HEK293 (cell line): ENCODE measurements at regions not wholly inside any gene's neighbourhood (a gene's known extent, or its start where the extent isn't known, plus 50 kb on each side); places are given as distances from the start of the nearest gene placed in this dataset.

Source experiments
- ZNF670 ChIP-seq: fragments of 450-650 bp; formaldehyde crosslinking; IDR thresholded peaks from 2 replicates; pipeline ENCODE4 v1.5.1; 2016; ENCODE audit warnings: missing biosample characterization, missing genetic modification characterization, low read depth
- TF ChIP-seq, protein P1 (sequence below): fragments of 450-650 bp; formaldehyde crosslinking; IDR thresholded peaks from 2 replicates; pipeline ENCODE4 v1.5.1; 2016; ENCODE audit warnings: missing biosample characterization, missing genetic modification characterization
- TF ChIP-seq, protein P2 (sequence below): fragments of 450-650 bp; formaldehyde crosslinking; IDR thresholded peaks from 2 replicates; pipeline ENCODE4 v1.5.1; 2016; ENCODE audit warnings: missing biosample characterization, missing genetic modification characterization
- TF ChIP-seq, protein P3 (sequence below): sonication (generic); formaldehyde crosslinking; IDR thresholded peaks from 2 replicates; pipeline ENCODE4 v1.8.1; 2022; ENCODE audit warnings: mild to moderate bottlenecking, moderate library complexity, missing genetic modification reagents

DNA sequence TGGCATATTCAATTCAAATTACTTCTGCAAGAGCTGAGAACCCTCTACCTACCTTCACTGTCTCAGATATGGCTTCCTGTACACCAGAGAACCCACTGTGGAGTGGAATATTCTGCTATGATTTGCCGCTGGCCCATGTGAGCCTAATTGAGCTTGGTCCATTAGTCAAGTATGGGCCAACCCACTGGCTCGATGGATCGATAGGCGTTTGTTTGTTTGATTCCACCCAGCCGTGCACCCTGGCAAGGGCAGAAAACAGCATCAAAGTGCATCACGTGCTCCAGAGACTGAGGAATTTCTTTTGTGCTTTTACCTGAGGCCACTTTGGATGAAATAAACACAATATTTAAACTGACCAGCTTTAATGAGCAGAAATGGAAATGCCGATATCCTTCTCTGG lies 426.3 kb downstream of the AACS start:
- TF ChIP-seq ZNF670 (tag by site-specific recombination) = no peak
- TF ChIP-seq, protein P1, sequence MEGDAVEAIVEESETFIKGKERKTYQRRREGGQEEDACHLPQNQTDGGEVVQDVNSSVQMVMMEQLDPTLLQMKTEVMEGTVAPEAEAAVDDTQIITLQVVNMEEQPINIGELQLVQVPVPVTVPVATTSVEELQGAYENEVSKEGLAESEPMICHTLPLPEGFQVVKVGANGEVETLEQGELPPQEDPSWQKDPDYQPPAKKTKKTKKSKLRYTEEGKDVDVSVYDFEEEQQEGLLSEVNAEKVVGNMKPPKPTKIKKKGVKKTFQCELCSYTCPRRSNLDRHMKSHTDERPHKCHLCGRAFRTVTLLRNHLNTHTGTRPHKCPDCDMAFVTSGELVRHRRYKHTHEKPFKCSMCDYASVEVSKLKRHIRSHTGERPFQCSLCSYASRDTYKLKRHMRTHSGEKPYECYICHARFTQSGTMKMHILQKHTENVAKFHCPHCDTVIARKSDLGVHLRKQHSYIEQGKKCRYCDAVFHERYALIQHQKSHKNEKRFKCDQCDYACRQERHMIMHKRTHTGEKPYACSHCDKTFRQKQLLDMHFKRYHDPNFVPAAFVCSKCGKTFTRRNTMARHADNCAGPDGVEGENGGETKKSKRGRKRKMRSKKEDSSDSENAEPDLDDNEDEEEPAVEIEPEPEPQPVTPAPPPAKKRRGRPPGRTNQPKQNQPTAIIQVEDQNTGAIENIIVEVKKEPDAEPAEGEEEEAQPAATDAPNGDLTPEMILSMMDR = no peak
- TF ChIP-seq, protein P2, sequence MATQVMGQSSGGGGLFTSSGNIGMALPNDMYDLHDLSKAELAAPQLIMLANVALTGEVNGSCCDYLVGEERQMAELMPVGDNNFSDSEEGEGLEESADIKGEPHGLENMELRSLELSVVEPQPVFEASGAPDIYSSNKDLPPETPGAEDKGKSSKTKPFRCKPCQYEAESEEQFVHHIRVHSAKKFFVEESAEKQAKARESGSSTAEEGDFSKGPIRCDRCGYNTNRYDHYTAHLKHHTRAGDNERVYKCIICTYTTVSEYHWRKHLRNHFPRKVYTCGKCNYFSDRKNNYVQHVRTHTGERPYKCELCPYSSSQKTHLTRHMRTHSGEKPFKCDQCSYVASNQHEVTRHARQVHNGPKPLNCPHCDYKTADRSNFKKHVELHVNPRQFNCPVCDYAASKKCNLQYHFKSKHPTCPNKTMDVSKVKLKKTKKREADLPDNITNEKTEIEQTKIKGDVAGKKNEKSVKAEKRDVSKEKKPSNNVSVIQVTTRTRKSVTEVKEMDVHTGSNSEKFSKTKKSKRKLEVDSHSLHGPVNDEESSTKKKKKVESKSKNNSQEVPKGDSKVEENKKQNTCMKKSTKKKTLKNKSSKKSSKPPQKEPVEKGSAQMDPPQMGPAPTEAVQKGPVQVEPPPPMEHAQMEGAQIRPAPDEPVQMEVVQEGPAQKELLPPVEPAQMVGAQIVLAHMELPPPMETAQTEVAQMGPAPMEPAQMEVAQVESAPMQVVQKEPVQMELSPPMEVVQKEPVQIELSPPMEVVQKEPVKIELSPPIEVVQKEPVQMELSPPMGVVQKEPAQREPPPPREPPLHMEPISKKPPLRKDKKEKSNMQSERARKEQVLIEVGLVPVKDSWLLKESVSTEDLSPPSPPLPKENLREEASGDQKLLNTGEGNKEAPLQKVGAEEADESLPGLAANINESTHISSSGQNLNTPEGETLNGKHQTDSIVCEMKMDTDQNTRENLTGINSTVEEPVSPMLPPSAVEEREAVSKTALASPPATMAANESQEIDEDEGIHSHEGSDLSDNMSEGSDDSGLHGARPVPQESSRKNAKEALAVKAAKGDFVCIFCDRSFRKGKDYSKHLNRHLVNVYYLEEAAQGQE (tag by site-specific recombination) = no peak
- TF ChIP-seq, protein P3, sequence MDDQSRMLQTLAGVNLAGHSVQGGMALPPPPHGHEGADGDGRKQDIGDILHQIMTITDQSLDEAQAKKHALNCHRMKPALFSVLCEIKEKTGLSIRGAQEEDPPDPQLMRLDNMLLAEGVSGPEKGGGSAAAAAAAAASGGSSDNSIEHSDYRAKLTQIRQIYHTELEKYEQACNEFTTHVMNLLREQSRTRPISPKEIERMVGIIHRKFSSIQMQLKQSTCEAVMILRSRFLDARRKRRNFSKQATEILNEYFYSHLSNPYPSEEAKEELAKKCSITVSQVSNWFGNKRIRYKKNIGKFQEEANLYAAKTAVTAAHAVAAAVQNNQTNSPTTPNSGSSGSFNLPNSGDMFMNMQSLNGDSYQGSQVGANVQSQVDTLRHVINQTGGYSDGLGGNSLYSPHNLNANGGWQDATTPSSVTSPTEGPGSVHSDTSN (CRISPR knock-in tag) = no peak
